Eye (tissue), 1 donor: ENCODE measurements at regions not wholly inside any gene's neighbourhood (a gene's known extent, or its start where the extent isn't known, plus 50 kb on each side); places are given as distances from the start of the nearest gene placed in this dataset.

ENCODE experiments used
- DNase-seq: peaks from one replicate; pipeline ENCODE4 v3.0.0-alpha.2; 2015

DNA sequence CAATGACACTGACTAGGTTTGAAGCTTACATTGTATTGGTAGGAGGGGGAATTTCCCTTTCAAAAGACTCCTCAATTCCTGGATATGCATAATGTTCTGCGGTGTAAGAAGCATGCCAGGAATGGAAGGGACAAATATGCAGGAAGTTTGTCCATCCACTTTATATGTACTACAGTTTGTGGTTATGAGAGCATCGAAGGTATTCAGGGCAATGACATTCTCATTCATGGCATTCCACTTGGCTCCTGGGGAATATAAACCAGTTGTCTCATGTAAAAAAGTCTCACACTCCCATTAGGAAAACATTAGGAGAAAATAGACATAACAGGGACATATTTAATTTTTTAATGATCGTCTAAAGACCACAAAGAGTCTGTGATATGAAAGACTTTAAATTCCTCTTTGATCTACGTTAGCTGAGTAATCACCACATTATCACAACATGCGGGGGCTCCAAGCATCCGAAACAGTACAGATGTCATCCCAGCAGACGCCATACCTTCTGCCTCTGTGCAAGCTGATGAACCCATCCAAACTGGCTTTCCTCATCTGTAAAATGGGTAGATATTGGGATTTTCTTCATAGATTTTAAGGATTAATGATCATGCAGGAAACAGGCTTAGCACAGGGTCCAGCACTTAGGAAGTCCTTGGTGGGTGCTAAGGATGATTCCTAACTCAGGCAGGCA is 675.3 kb downstream of the INHBA start:
- DNase-seq: no peak

- DNase-seq: no peak
These were observed 678.8 kb downstream of the INHBA start for GRCh38 chr7:41024126-41024525.

DNA sequence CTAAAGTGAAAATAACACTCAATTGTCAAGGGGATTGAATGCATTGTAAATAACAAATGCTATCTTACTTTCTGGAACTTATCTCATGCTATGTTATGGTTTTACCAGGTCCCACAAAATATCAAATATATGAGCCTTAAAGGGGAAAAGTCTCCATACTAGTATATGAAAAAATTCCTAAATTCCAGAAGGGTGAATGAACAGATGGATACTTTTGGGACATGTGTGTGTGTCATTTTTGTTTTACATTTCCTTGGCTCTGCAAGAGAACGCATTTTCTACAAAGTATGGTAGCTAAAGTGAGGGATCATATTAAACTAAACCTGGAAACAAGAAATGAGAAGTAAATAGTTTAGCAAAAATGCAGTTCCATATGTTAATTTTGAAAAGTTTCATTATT is 682.8 kb downstream of the INHBA start:
- no peak for DNase-seq

DNA sequence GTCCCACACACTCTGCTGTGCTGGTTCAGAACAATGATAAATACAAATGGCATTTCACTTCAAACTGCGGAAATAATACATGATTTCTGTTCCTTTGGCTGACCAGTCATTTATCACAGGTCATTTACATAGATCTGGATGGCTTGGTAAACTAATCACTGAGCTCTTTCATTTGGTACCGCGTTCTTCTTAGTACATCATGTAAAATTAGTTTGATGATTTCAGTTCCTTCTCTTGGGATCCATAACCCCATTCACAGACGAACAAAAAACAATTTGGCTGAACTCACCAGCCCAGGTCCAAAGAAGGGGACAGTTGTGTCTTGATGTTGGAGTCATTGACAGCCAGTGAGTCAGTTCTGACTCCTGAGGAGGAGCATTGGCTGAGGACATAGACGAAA is 689.8 kb downstream of the INHBA start:
- no peak for DNase-seq

DNA sequence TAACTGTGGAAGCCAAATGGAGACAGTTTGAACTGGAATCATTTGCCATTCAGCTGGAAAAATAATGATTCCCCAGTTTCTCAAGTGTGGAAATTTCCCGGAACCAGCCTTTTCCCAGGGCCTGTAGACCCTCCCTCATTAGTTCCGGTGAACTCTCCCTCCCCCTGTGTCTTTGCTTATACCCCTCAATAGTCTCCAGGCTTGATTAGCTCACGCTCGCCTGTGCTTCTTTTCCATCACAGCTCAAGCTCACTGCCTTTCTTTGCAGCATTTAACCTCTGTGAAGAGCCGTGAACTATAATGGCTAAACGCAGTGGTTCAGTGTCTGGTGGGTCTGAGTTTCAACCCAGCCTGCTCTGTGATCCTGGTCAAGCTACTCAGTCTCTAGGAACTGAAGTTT is 690.8 kb downstream of the INHBA start:
- DNase-seq: peak; percentile 60

DNA sequence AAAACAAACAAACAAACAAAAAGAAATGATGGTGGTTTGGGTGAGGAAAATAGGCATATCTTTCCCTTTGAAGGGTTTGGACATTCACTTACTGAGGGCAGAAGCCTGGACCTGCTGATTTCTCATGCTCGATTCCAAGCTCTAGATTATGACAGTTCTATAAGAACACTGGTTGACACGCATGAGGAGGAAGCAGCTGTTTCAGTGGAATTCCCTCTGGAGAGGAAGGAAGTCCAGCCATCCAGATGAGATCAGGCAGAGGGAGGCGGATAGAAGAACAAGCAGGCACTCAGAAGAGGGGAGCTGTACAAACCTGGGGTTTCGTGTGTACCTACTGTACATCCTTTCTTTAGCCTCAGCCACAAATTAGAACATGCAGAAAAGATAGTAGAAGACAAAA is 691.9 kb downstream of the INHBA start:
- DNase-seq: peak; percentile 45

GRCh38 chr7:41010418-41010817 is 692.5 kb downstream of the INHBA start:
- DNase-seq: no peak

DNA sequence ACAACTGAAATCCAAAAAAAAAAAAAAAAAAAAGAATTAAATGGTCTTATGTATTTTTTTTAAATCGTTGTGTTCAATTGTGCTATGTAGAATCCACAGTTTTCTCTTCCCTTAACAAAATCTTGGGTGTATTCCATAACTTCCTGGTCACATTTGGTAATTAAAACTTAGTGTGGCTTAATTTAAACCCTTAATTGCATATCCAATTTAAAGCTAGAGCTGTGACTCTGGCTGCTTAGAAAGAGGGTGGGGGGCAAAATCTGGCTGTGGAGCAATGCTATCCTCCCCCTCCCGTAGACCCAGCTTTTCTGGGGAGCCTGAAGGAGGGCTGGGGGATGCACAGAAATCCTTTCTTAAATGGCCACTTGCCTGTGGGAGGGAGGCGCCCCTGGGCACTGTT is 695.1 kb downstream of the INHBA start:
- DNase-seq: no peak

DNA sequence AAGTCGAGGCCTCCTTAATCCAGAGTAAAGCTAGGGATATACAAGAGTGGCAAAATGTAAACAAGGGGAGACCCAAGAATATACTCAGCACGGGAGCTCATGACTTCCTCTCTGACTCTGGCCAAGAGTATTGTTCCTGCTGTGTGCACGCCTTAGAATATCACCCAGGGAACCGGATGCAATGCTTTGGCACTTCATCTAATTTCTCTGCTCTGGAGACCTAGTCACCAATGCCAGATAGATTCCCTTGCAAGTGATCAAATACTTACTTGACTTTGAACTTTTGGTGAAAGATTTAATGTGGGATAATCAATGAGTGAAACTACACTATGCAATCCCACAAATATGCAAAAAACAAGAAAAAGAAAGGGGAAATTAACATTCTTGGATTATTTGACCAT is 695.5 kb downstream of the INHBA start:
- no peak for DNase-seq

DNA sequence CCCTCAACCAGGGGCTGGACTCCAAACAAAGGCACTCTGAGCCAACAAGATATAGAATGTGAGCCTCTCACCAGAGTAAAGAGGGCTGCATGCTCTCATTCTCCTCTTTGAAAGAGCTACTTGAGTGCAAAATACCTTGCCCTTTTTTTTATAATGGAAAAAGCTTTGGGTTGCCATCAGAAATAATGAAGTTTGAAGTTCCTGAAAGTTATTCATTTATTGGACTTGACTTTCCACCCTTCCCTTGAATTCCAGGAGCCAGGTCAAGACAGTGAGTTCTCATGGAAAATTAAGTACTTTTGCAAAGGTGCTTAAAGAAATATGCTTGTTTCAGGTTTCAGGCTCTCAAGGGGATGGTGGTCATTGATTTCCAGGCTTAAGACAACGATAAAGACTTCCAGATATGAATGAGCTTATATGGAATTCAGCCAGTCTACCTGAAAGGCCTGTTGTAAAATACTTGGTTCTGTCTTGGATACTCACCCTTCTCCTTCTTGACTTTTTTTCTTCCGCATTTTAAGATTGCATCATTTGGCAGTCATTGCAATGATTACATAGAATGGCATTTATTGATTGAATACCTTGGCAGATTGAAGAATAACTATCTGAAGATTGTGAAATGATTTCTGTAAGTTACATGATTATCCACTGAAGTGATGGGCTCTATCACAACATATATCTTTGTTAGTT is 696.4 kb downstream of the INHBA start:
- DNase-seq: no peak

DNA sequence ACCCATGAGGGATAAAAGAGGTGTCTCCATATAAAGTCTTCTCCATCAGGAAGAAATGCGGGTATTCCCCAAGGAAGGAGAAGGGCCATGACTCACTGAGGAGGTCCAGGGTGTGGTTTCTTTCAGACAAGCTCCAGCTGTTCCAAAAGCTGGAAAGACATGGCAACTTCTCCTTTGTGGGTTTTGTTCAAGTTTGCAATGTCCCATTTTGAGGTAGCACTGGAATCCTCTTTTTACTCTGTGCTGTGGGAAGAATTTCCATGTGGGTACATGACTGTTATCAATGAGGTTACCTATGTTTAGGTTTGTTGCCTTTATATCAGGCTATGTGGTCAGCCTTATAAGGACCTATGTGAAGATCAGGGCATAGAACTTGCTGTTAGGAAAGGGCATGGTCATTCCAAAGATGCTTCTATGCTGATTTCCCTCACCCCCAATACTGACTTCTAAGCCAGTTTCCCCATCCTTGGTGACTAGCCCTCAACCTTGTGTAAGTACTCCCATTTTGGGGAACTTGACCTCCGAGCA is 697.5 kb downstream of the INHBA start:
- no peak for DNase-seq

GRCh38 chr7:41003977-41004376 is 698.9 kb downstream of the INHBA start:
- DNase-seq: peak; percentile 67

- no peak for DNase-seq
These were observed 699.3 kb downstream of the INHBA start for GRCh38 chr7:41003611-41003940.

DNA sequence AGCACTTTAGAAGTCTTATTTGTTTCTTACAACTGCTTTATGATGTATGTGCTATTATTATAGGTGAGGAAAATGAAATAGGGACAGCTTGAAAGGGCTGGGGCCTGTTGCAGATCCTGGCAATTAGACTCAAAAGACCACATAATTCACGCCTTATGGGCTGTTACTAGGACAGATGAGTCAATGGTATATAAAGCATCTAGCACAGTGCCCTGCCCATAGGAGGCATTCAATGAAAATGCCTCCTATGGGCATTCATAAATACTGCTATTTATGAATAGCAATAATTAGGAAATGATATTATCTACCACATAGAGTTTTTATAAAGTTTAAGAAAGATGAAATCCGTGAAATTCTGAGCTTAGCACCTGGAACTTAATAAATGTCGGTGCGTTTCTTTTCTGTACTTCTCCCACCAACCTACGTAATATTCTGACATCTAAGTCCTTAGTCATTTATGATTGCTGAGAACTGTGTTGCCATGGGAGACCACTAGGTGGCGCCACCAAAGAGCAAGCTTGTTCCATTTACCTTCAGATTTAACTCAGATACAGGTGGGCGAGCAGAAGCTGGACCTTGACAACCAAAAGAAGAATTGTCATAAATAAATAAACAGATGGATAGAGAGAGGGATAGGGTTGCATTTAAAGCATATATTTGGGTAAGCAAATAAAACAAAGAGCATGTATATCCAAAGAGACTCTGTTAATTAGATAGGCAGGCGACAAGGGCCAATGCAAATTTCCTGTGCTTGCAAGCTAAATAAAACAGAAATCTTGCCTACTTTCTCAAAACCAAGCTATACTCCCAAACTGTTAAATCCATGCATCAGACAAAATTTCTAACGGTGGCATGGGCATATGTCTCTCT is 699.9 kb downstream of the INHBA start:
- DNase-seq: no peak

DNA sequence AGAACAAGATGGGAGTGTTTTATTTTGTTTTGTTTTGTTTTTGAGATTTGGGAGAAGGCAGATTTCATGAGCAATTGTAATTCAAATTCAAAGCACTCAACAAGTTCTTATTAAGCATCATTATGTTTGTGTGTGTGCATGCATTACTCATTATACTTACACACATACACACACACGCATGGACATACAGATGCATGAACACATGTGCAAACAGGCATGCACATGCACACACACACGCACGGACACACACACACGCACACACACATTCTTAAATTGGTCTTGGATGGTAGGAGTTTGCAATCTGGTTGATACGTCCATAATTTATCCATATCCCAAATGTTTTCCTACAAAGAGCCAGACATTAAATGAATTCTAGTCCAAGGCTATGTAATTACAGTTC is 702.8 kb downstream of the INHBA start:
- no peak for DNase-seq

DNA sequence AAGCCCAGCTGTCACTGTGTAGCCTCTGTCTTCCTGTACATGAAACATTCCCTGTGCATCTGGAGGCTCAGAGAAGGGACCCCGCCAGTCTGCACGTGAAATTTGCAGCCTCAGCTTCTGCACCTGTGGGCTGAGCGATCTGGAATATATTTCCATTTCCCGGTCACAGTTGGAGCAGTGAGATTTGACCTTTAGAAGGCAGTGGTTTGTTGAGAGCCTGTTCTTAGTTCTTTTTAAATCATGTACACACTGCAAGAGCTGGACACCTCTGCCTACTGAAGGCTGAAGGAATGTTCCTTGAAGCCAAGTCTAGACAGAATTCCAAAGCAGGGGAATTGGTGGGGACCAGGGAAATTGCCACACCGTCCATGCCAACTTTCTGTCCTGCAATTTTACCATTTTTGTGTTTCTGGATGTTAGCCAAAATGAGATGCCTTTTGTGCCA is 706.6 kb downstream of the INHBA start:
- no peak for DNase-seq

DNA sequence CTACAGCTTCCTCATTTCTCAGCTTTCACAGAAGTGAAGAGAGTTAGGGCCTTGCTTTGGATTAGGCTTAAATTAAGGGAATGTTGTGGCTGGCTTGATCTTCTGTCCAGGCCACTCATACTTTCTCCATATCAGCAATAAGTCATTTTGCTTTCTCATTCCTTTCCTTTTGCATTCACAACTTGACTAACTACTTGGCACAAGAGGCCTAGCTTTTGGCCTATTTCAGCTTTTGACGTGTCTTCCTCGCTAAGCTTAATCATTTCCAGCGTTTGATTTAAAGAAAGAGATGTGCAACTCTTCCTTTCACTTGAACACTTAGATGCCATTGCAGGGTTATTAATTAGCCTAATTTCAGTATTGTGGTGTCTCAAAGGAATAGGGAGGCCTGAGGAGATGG is 712.0 kb downstream of the INHBA start:
- DNase-seq: no peak

GRCh38 chr7:40987571-40987970 is 715.3 kb downstream of the INHBA start:
- no peak for DNase-seq

DNA sequence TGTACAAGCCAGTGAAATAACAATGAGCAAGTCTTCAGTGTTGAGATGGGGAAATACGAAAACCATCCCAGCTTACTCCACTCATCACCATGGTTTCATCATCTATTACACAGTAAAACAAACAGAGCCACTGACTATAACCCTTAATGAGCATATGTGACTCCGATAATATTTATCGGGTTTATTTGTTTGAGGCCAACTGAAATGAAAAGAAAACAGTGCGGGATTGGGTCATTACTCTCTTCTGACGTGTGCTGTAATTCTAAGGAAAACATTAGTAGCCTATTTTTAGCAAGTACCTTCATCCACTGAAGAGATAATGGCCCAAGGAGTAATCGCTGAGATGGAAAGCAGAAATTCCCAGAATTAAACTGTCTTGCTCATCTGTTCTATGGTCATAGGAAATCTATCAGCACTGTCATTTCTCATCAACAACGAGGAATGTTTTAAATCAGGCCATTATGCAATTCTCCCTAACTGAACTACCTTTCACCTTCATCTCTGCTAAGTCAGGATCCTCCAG is 716.5 kb downstream of the INHBA start:
- DNase-seq: no peak

DNA sequence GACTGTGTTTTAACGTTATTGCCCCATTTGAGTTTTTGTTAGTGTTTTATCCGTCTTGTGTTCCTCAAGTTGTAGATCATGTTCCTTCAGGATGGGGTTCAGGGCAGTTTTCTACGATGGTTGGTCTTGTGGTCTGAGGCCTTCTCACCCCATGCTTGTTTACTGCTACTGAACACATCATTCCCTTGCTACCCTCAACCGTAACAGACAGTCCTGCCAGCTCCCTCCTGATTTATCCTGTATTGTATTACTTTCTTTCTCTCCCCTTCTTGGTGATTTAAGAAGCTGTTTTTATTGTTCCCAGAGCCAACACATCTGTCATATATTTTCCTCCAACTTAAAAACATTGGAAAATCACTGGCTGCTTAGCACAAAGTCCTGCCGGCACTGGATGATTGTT is 719.8 kb downstream of the INHBA start:
- peak; percentile 25 for DNase-seq

DNA sequence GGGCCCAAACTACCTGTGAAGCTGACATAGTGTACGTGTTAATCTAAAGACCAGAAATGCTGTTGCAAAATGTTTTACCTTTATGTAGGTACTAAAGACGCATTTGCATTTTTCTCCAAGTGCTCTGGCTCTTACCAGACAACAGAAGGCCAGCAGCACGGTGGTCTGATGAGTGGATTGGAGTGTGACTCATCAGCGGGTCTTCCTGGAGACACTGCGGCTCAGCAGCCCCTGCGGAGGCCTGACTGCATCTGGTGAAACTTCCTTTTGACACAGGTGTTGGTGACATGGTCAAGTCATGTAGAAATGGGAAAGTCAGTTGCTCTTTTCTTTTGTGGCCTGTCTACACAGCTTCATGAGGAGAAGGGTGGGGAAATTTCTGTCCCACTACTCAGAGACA is 723.6 kb downstream of the INHBA start:
- DNase-seq: no peak

- DNase-seq: no peak
These were observed 724.8 kb downstream of the INHBA start for GRCh38 chr7:40978047-40978446.

- DNase-seq: no peak
These were observed 725.4 kb downstream of the INHBA start for GRCh38 chr7:40977533-40977932.
